ENCODE measurements at regions not wholly inside any gene's neighbourhood (a gene's known extent, or its start where the extent isn't known, plus 50 kb on each side); places are given as distances from the start of the nearest gene placed in this dataset.

GRCh38 chrX:20965270-20966044, 408.8 kb upstream of the CNKSR2 start:
- TF ChIP-seq CTCF (conservative IDR thresholded peaks at IDR 0.05; ENCODE audit: low read depth, low read length), result no peak
- TF ChIP-seq EZH2phosphoT487 (IDR thresholded peaks at IDR 0.05; ENCODE audit: borderline replicate concordance, low read length), result no peak
- no peak for TF ChIP-seq EZH2 (IDR thresholded peaks at IDR 0.05; ENCODE audit: low read length, unreplicated experiment)

Measured in PC-3 (cell line).